Immature natural killer cell (primary cell): ENCODE measurements at regions not wholly inside any gene's neighbourhood (a gene's known extent, or its start where the extent isn't known, plus 50 kb on each side); places are given as distances from the start of the nearest gene placed in this dataset.
"Not testable (repeated sequence)": the region's sequence is repeated elsewhere in the genome, so short reads cannot be mapped to it uniquely, and the experiment has no call there.

Source experiments
- DNase-seq, 3 donors: peaks; one replicate each; pipeline ENCODE4 v3.0.0; 2022; ENCODE audit warnings: mixed read lengths in 1 of 3
- H3K27ac Mint-ChIP-seq, 6 donors: one replicate each; pipeline ENCODE4 v1.8.0; 2020; ENCODE audit warnings: mixed read lengths in 6 of 6, mild to moderate bottlenecking in 5 of 6, inconsistent platforms in 4 of 6, moderate library complexity in 3 of 6
- H3K27me3 Mint-ChIP-seq, 3 donors: one replicate each; pipeline ENCODE4 v1.8.0; 2020 to 2021; ENCODE audit warnings: low read depth in 3 of 3, mild to moderate bottlenecking in 3 of 3, mixed read lengths in 3 of 3, moderate library complexity in 3 of 3, inconsistent platforms in 1 of 3
- H3K36me3 Mint-ChIP-seq, 3 donors: one replicate each; pipeline ENCODE4 v1.8.0; 2020; ENCODE audit warnings: mixed read lengths in 3 of 3, inconsistent platforms in 2 of 3, mild to moderate bottlenecking in 2 of 3
- H3K4me1 Mint-ChIP-seq, 2 donors: one replicate each; pipeline ENCODE4 v1.8.0; 2020; ENCODE audit warnings: inconsistent platforms in 2 of 2, mild to moderate bottlenecking in 2 of 2, mixed read lengths in 2 of 2, moderate library complexity in 1 of 2
- H3K4me3 Mint-ChIP-seq, 5 donors: one replicate each; pipeline ENCODE4 v1.8.0; 2020; ENCODE audit warnings: mild to moderate bottlenecking in 5 of 5, mixed read lengths in 5 of 5, inconsistent platforms in 3 of 5, moderate library complexity in 3 of 5
- H3K9me3 Mint-ChIP-seq, 6 donors: one replicate each; pipeline ENCODE4 v1.8.0; 2020; ENCODE audit warnings: mild to moderate bottlenecking in 6 of 6, mixed read lengths in 6 of 6, inconsistent platforms in 4 of 6, moderate library complexity in 3 of 6

- H3K36me3 Mint-ChIP-seq: no peaks in the 10 kb centered on the region
- H3K9me3 Mint-ChIP-seq: no peaks in the 10 kb centered on the region
- no peak overlapping the region for H3K4me3 Mint-ChIP-seq
- DNase-seq: no peak
- peaks cover 0 to 6% (median 4%) of the 10 kb centered on the region in 3 donors for H3K27me3 Mint-ChIP-seq
- H3K4me1 Mint-ChIP-seq: no peaks in the 10 kb centered on the region
- H3K27ac Mint-ChIP-seq: no peak overlapping the region
Observed at GRCh38 chr1:14426854-14427253, 171.6 kb upstream of the KAZN start.

DNA sequence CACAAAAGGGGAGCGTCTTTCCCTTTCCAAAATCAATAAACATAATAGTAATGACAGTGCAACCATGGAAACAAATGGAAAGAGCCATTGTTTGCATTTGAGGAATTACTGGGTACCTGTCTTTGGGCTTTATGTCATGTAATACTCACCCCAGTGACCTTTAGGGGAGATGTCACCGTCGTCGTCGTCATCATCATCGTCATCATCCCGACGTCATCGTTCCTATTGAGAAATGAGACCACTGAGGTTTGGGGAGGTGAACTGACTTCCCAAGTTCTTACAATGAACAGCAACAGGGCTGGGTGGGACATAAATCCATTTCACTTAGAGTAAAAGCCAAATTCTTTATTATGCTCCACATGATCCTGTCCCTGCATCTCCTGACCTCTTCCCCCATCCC, 168.9 kb upstream of the KAZN start:
- Mint-ChIP-seq H3K27me3 (peaks cover 0 to 8% (median 4%) of the 10 kb centered on the region in 3 donors), H3K27ac (no peak overlapping the region), H3K4me3 (no peak overlapping the region), H3K4me1 (no peaks in the 10 kb centered on the region), H3K9me3 (no peaks in the 10 kb centered on the region), H3K36me3 (no peaks in the 10 kb centered on the region)
- no peak for DNase-seq

DNA sequence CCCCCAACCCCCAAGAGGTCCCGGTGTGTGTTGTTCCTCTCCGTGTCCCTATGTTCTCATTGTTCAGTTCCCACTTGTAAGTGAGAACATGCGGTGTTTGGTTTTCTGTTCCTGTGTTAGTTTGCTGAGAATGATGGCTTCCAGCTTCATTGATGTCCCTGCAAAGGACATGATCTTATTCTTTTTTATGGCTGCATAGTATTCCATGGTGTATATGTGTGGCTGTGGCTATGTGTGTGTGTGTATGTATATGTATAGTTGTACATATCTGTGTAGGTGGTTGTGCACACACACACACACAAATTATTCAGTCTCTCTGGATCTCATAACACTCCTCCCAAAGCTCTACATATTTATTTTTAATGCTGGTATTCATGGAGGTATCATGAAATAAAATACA, 165.8 kb upstream of the KAZN start:
- H3K36me3 Mint-ChIP-seq, H3K4me3 Mint-ChIP-seq, DNase-seq, H3K9me3 Mint-ChIP-seq, H3K27ac Mint-ChIP-seq, H3K4me1 Mint-ChIP-seq, H3K27me3 Mint-ChIP-seq: not testable (repeated sequence)

- Mint-ChIP-seq H3K36me3 (no peaks in the 10 kb centered on the region), H3K27me3 (peaks cover 0 to 5% (median 0%) of the 10 kb centered on the region in 3 donors), H3K27ac (no peak overlapping the region), H3K4me3 (no peak overlapping the region), H3K4me1 (no peaks in the 10 kb centered on the region), H3K9me3 (no peaks in the 10 kb centered on the region)
- DNase-seq: no peak
Observed at GRCh38 chr1:14435368-14436023, 163.0 kb upstream of the KAZN start.

- no peaks in the 10 kb centered on the region for H3K36me3 Mint-ChIP-seq
- no peaks in the 10 kb centered on the region for H3K9me3 Mint-ChIP-seq
- peaks cover 0 to 8% (median 0%) of the 10 kb centered on the region in 3 donors for H3K27me3 Mint-ChIP-seq
- no peaks in the 10 kb centered on the region for H3K4me1 Mint-ChIP-seq
- no peak overlapping the region for H3K4me3 Mint-ChIP-seq
- H3K27ac Mint-ChIP-seq: no peak overlapping the region
- DNase-seq: no peak
Observed at GRCh38 chr1:14437417-14437918, 161.0 kb upstream of the KAZN start.

DNA sequence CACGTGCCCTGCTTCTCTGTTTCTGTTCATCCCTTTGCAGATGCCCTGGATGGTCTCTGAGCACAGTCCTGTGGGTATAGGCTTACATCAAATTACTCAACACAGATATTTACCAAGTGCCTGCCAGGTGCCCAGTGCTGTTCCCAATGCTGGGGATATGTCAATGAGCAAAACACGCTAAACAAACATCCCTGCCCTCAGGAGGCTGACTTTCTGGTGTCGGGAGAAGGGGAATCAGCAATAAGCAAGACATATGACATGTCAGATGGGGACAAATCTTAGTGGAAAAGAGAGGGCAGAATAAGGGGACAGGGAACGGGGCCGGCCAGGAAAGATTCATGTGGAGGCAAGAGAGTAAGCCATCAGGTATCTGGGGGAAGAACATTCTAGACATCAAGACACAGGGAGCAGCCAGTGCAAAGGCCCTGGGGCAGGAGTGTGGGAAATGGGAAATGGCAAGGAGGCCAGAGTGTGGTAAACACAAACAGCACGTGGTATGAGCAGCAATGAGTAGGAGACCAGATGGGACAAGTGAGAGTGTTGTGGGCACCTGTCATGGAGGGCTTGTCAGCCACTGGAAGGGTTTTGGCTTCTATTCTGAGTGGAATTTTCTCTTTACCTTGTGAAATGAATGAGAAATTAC, 160.2 kb upstream of the KAZN start:
- Mint-ChIP-seq H3K36me3 (no peaks in the 10 kb centered on the region), H3K27me3 (peaks cover 0 to 5% (median 0%) of the 10 kb centered on the region in 3 donors), H3K9me3 (no peaks in the 10 kb centered on the region), H3K4me3 (no peak overlapping the region), H3K4me1 (no peaks in the 10 kb centered on the region), H3K27ac (no peak overlapping the region)
- DNase-seq: no peak

GRCh38 chr1:14439015-14439414, 159.5 kb upstream of the KAZN start:
- H3K4me3 Mint-ChIP-seq: no peak overlapping the region
- DNase-seq: no peak
- no peak overlapping the region for H3K27ac Mint-ChIP-seq
- H3K27me3 Mint-ChIP-seq: peaks cover 0 to 9% (median 0%) of the 10 kb centered on the region in 3 donors
- no peaks in the 10 kb centered on the region for H3K9me3 Mint-ChIP-seq
- H3K4me1 Mint-ChIP-seq: no peaks in the 10 kb centered on the region
- no peaks in the 10 kb centered on the region for H3K36me3 Mint-ChIP-seq

GRCh38 chr1:14440166-14440565, 158.3 kb upstream of the KAZN start:
- Mint-ChIP-seq H3K27ac (no peak overlapping the region), H3K36me3 (no peaks in the 10 kb centered on the region)

GRCh38 chr1:14440731-14441130, 157.8 kb upstream of the KAZN start:
- Mint-ChIP-seq H3K4me1 (no peaks in the 10 kb centered on the region), H3K36me3 (no peaks in the 10 kb centered on the region), H3K9me3 (no peaks in the 10 kb centered on the region), H3K27ac (no peak overlapping the region), H3K27me3 (peaks cover 0 to 7% (median 0%) of the 10 kb centered on the region in 3 donors), H3K4me3 (no peak overlapping the region)
- DNase-seq: no peak

More at GRCh38 chr1:14440166-14440565, 158.3 kb upstream of the KAZN start:
- peaks cover 0 to 7% (median 0%) of the 10 kb centered on the region in 3 donors for H3K27me3 Mint-ChIP-seq
- no peaks in the 10 kb centered on the region for H3K9me3 Mint-ChIP-seq
- DNase-seq: no peak
- no peaks in the 10 kb centered on the region for H3K4me1 Mint-ChIP-seq
- no peak overlapping the region for H3K4me3 Mint-ChIP-seq

- no peaks in the 10 kb centered on the region for H3K36me3 Mint-ChIP-seq
- no peaks in the 10 kb centered on the region for H3K9me3 Mint-ChIP-seq
- no peak for DNase-seq
- H3K4me1 Mint-ChIP-seq: no peaks in the 10 kb centered on the region
- no peak overlapping the region for H3K4me3 Mint-ChIP-seq
- H3K27ac Mint-ChIP-seq: no peak overlapping the region
- peaks cover 0 to 7% (median 0%) of the 10 kb centered on the region in 3 donors for H3K27me3 Mint-ChIP-seq
Observed at GRCh38 chr1:14441302-14441741, 157.2 kb upstream of the KAZN start.

GRCh38 chr1:14442669-14443068, 155.8 kb upstream of the KAZN start:
- DNase-seq: no peak
- Mint-ChIP-seq H3K9me3 (no peaks in the 10 kb centered on the region), H3K4me3 (no peak overlapping the region), H3K27ac (no peak overlapping the region), H3K27me3 (peaks cover 0 to 10% (median 2%) of the 10 kb centered on the region in 3 donors), H3K4me1 (no peaks in the 10 kb centered on the region), H3K36me3 (no peaks in the 10 kb centered on the region)

GRCh38 chr1:14443164-14443787, 155.2 kb upstream of the KAZN start:
- H3K4me1 Mint-ChIP-seq: no peaks in the 10 kb centered on the region
- no peaks in the 10 kb centered on the region for H3K9me3 Mint-ChIP-seq

GRCh38 chr1:14451217-14451616, 147.3 kb upstream of the KAZN start:
- Mint-ChIP-seq H3K4me1 (no peaks in the 10 kb centered on the region), H3K4me3 (no peak overlapping the region), H3K36me3 (no peaks in the 10 kb centered on the region), H3K27me3 (peaks cover 6% of the 10 kb centered on the region in 3 donors), H3K9me3 (no peaks in the 10 kb centered on the region), H3K27ac (no peak overlapping the region)
- DNase-seq: no peak

More at GRCh38 chr1:14443164-14443787, 155.2 kb upstream of the KAZN start:
- Mint-ChIP-seq H3K27me3 (peaks cover 0 to 10% (median 2%) of the 10 kb centered on the region in 3 donors), H3K36me3 (no peaks in the 10 kb centered on the region), H3K4me3 (no peak overlapping the region), H3K27ac (no peak overlapping the region)
- DNase-seq: no peak

DNA sequence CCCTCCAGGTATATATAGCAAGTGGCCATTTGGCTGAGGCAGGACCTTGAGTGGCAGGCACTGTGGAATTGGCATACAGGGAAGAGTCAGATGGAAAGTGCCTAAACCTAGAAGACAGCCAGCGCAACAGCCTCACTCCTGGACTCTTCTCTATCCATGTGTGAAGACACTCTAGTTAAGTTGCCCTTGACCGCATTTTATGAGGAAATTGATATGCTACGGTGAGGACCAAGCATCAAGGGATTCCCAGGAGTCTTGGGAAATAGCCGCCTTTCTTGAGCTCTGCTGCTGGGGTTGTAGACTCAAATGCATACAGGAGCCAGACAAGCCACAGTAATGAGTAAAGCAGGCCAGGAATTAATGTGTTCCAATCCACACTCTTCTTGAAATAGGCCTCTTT, 145.9 kb upstream of the KAZN start:
- Mint-ChIP-seq H3K27ac (no peak overlapping the region), H3K36me3 (no peaks in the 10 kb centered on the region), H3K9me3 (no peaks in the 10 kb centered on the region), H3K27me3 (peaks cover 3 to 8% (median 4%) of the 10 kb centered on the region in 3 donors), H3K4me3 (no peak overlapping the region), H3K4me1 (no peaks in the 10 kb centered on the region)
- DNase-seq: no peak
